Heart left ventricle (tissue), 16 donors: ENCODE measurements at regions not wholly inside any gene's neighbourhood (a gene's known extent, or its start where the extent isn't known, plus 50 kb on each side); places are given as distances from the start of the nearest gene placed in this dataset.
A peak's percentile ranks its signal among the peaks of the same experiment; 100 is the strongest.

Experiments
- ATAC-seq, 4 donors: fragments of 200-7000 bp; cut with Tn5 transposase; one replicate each; pipeline ENCODE4 v1.9.1; 2020 to 2022; ENCODE audit warnings: moderate library complexity in 4 of 4, mild to moderate bottlenecking in 3 of 4, moderate number of reproducible peaks in 1 of 4
- DNase-seq, 5 donors: peaks; one replicate each; pipeline ENCODE4 v3.0.0-alpha.2; 2020
- H3K27ac ChIP-seq, 12 donors: fragments of 200-600 bp; sonication (generic) in 4 of 12; one replicate each; pipeline versions ENCODE4 v1.5.0 to v1.8.0; 2016 to 2022; ENCODE audit warnings: mild to moderate bottlenecking in 2 of 12
- H3K27me3 ChIP-seq, 9 donors: fragments of 200-600 bp; sonication (generic) in 2 of 9; one replicate each; pipeline versions ENCODE4 v1.5.1 to v1.8.0; 2016 to 2022; ENCODE audit warnings: mild to moderate bottlenecking in 3 of 9
- H3K36me3 ChIP-seq, 9 donors: fragments of 200-600 bp; sonication (generic) in 2 of 9; one replicate each; pipeline versions ENCODE4 v1.5.0 to v1.8.0; 2018 to 2022; ENCODE audit warnings: mild to moderate bottlenecking in 2 of 9
- H3K4me1 ChIP-seq, 12 donors: fragments of 200-600 bp; sonication (generic) in 4 of 12; one replicate each; pipeline versions ENCODE4 v1.5.0 to v1.8.0; 2016 to 2022; ENCODE audit warnings: mild to moderate bottlenecking in 3 of 12
- H3K4me3 ChIP-seq, 12 donors: fragments of 200-600 bp; sonication (generic) in 4 of 12; one replicate each; pipeline versions ENCODE4 v1.5.0 to v1.8.0; 2017 to 2022; ENCODE audit warnings: mild to moderate bottlenecking in 9 of 12, moderate library complexity in 4 of 12
- H3K9me3 ChIP-seq, 12 donors: fragments of 200-600 bp; sonication (generic) in 4 of 12; one replicate each; pipeline versions ENCODE4 v1.5.0 to v1.8.0; 2016 to 2022; ENCODE audit warnings: mild to moderate bottlenecking in 1 of 12
- POLR2A ChIP-seq, 2 donors: fragments of 450-650 bp; IDR thresholded peaks; one replicate each; pipeline ENCODE4 v1.6.1; 2017; ENCODE audit warnings: antibody characterized with exemption in 2 of 2, mild to moderate bottlenecking in 2 of 2, moderate library complexity in 2 of 2
- WGBS, 4 donors: extraction: QIAGEN DNeasy Blood & Tissue Kit in 2 of 4; methylation state at CpG; one replicate each; pipeline versions ENCODE4 v1.1.5 to v1.1.7; 2013 to 2018; 5-methylcytosine and 5-hydroxymethylcytosine counted together
- intact Hi-C, 10 donors: fragments of 100-400 bp; cut with DNase I; formaldehyde crosslinking; loops; one replicate each; pipeline versions ENCODE4 v1.11.1 to v1.14.2; 2022
- TF ChIP-seq, protein P1 (sequence below), 12 donors: fragments of 200-600 bp; sonication (generic) in 4 of 12; IDR thresholded peaks; one replicate each; pipeline versions ENCODE4 v1.5.0 to v1.8.0; 2018 to 2022; ENCODE audit warnings: antibody characterized with exemption in 12 of 12, mild to moderate bottlenecking in 5 of 12
- donor health status: ischemic (EF 13 %, LVEDD 7.1; RV severe dilation, severe dysfunction).
- donor health status: healthy with polysubstance abuse.
- donor health status: DM: no; HTN: yes; CAD: no.
- donor health status: DM: no; HTN: no; CAD: no.
- donor health status: ischemic (EF 25% LVEDD 6.9; RV normal size, moderate dysfunction).
- donor health status: ischemic (EF 25% LVEDD 5.7; RV mildly dilated, moderate dysfunction).
- donor health status: healthy.
- donor health status: DM: yes; HTN: yes; CAD: no.
- donor health status: ischemic (EF 35%, LVEDD 5.7; RV mildly dilated, moderate dysfunction).
- donor health status: nonischemic (EF 11% LVEDD 7.7; RV severe dilation, severe dysfunction).
- donor health status: DM: yes; HTN: yes; CAD: no.
- donor health status: PGD.
- donor health status: ischemic (EF 29% LVEDD 5.4; RV normal size, mild dysfunction).
- donor health status: nonischemic (EF 23%, LVEDD 6.1; RV moderate dilation, normal function).

GRCh38 chr19:30733826-30734550 lies 361.8 kb downstream of the ZNF536 start:
- no peaks in the 10 kb centered on the region for H3K36me3 ChIP-seq
- TF ChIP-seq, protein P1, sequence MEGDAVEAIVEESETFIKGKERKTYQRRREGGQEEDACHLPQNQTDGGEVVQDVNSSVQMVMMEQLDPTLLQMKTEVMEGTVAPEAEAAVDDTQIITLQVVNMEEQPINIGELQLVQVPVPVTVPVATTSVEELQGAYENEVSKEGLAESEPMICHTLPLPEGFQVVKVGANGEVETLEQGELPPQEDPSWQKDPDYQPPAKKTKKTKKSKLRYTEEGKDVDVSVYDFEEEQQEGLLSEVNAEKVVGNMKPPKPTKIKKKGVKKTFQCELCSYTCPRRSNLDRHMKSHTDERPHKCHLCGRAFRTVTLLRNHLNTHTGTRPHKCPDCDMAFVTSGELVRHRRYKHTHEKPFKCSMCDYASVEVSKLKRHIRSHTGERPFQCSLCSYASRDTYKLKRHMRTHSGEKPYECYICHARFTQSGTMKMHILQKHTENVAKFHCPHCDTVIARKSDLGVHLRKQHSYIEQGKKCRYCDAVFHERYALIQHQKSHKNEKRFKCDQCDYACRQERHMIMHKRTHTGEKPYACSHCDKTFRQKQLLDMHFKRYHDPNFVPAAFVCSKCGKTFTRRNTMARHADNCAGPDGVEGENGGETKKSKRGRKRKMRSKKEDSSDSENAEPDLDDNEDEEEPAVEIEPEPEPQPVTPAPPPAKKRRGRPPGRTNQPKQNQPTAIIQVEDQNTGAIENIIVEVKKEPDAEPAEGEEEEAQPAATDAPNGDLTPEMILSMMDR (IDR thresholded peaks at IDR 0.05), result peak in 2 of 12 donors; percentile 11 to 34
- no peak for TF ChIP-seq POLR2A (IDR thresholded peaks at IDR 0.05)
- DNase-seq, result no peak
- H3K4me1 ChIP-seq, result no peaks in the 10 kb centered on the region
- no peak overlapping the region for H3K27ac ChIP-seq
- peak in 1 of 4 donors; percentile 52 for ATAC-seq
- WGBS, 4 donors, result 52 to 60% (median 58%) methylated on average over 15 of the region's 15 CpGs
- no peak overlapping the region for H3K4me3 ChIP-seq
- H3K27me3 ChIP-seq, result peaks cover 0 to 17% (median 0%) of the 10 kb centered on the region in 9 donors
- intact Hi-C loops, result no loop called here
- H3K9me3 ChIP-seq, result no peaks in the 10 kb centered on the region

DNA sequence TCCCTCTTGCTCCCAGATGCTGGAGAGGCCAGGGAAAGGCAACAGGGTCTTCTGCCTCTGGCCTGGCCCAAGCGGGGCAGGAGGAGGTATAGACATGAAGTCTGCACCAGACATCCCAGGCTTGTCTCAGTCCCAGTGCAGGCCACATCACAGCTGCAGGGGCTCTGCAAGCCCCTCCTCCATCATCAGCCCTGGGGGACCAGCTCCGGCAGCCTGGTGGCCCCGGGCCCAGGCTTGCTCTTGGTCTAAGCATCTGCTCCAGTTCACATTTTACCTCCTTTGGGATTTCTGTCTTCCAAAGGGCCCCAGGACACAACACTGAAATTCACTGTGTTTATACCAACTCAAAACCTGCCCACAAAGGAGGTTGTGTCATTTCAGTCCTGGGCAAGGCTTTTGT lies 359.4 kb downstream of the ZNF536 start:
- TF ChIP-seq, protein P1 (IDR thresholded peaks at IDR 0.05), result no peak
- no peak for TF ChIP-seq POLR2A (IDR thresholded peaks at IDR 0.05)
- H3K4me3 ChIP-seq, result no peak overlapping the region
- no peaks in the 10 kb centered on the region for H3K4me1 ChIP-seq
- WGBS, 4 donors, result 58 to 76% (median 73%) methylated on average over 3 of the region's 3 CpGs
- no peak for DNase-seq
- H3K9me3 ChIP-seq, result no peaks in the 10 kb centered on the region
- no peak overlapping the region for H3K27ac ChIP-seq
- intact Hi-C loops, result no loop called here
- peak in 1 of 4 donors; percentile 20 for ATAC-seq
- no peaks in the 10 kb centered on the region for H3K36me3 ChIP-seq
- peaks cover 0 to 9% (median 0%) of the 10 kb centered on the region in 9 donors for H3K27me3 ChIP-seq

DNA sequence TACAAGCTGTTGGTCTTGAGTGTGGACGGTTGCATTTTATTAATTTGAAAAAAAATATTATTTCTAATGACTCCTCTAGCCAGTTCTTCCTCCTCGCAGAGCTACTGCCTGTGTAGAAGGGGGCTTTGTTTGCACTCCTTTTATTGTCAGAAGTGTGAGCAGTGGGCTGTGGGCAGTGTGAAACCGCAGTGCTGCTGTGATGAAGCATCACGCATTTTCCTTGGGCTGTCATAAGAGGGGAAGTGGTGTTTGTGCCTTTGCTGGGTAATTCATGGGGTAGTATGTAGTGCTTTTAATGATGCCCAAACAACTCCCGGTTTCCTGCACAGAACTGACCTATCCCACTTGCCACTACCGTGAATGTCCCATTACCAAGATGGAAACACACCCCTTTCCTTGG lies 357.3 kb downstream of the ZNF536 start:
- intact Hi-C loops, result no loop called here
- WGBS, 4 donors, result 78 to 86% (median 82%) methylated on average over 6 of the region's 6 CpGs
- TF ChIP-seq POLR2A (IDR thresholded peaks at IDR 0.05), result no peak
- TF ChIP-seq, protein P1 (IDR thresholded peaks at IDR 0.05), result no peak

GRCh38 chr19:30722761-30723160 lies 350.6 kb downstream of the ZNF536 start:
- H3K36me3 ChIP-seq, result no peaks in the 10 kb centered on the region
- DNase-seq (no peak), ATAC-seq (no peak)
- H3K27ac ChIP-seq, result no peak overlapping the region
- intact Hi-C loops, result no loop called here
- TF ChIP-seq, protein P1 (IDR thresholded peaks at IDR 0.05), result no peak
- no peak for TF ChIP-seq POLR2A (IDR thresholded peaks at IDR 0.05)
- no peaks in the 10 kb centered on the region for H3K9me3 ChIP-seq
- no peak overlapping the region for H3K4me3 ChIP-seq
- peaks cover 0 to 18% (median 12%) of the 10 kb centered on the region in 12 donors for H3K4me1 ChIP-seq
- WGBS, 4 donors, result 90 to 97% (median 95%) methylated on average over 9 of the region's 9 CpGs
- H3K27me3 ChIP-seq, result no peaks in the 10 kb centered on the region

More for the DNA sequence above, 357.3 kb downstream of the ZNF536 start:
- Histone ChIP-seq H3K9me3 (no peaks in the 10 kb centered on the region), H3K4me1 (no peaks in the 10 kb centered on the region), H3K4me3 (no peak overlapping the region), H3K36me3 (no peaks in the 10 kb centered on the region), H3K27me3 (peaks cover 0 to 2% (median 0%) of the 10 kb centered on the region in 9 donors), H3K27ac (no peak overlapping the region)
- ATAC-seq (no peak), DNase-seq (no peak)
